Hepatocyte (in vitro differentiated cells): ENCODE measurements at regions not wholly inside any gene's neighbourhood (a gene's known extent, or its start where the extent isn't known, plus 50 kb on each side); places are given as distances from the start of the nearest gene placed in this dataset.

Experiments
- CTCF ChIP-seq: fragments of 200-600 bp; sonication (generic); IDR thresholded peaks from 2 replicates; pipeline ENCODE4 v1.5.1; 2016; ENCODE audit warnings: antibody characterized with exemption, mild to moderate bottlenecking; ENCODE audit not compliant: poor library complexity
- EZH2phosphoT487 ChIP-seq: fragments of 200-600 bp; sonication (generic); IDR thresholded peaks from one replicate; pipeline ENCODE4 v1.6.1; 2018; ENCODE audit warnings: antibody characterized with exemption, mild to moderate bottlenecking, low read depth, moderate library complexity; ENCODE audit not compliant: unreplicated experiment, severe bottlenecking

GRCh38 chr12:118704527-118705241, 276.7 kb upstream of the SRRM4 start:
- TF ChIP-seq CTCF (no peak), EZH2phosphoT487 (no peak)
